Vagina (tissue), 2 donors: ENCODE measurements at regions not wholly inside any gene's neighbourhood (a gene's known extent, or its start where the extent isn't known, plus 50 kb on each side); places are given as distances from the start of the nearest gene placed in this dataset.

Experiments used
- DNase-seq, 2 donors: peaks; one replicate each; pipeline ENCODE4 v3.0.0-alpha.2; 2017; ENCODE audit errors: extremely low spot score in 2 of 2
- H3K27ac ChIP-seq: fragments of 200-600 bp; sonication (generic); one replicate; pipeline ENCODE4 v1.5.1; 2019
- H3K27me3 ChIP-seq: fragments of 200-600 bp; sonication (generic); one replicate; pipeline ENCODE4 v1.5.1; 2019
- H3K36me3 ChIP-seq, 2 donors: fragments of 200-600 bp; sonication (generic); one replicate each; pipeline ENCODE4 v1.5.1; 2017 to 2019
- H3K4me1 ChIP-seq: fragments of 200-600 bp; sonication (generic); one replicate; pipeline ENCODE4 v1.5.1; 2019
- H3K4me3 ChIP-seq, 2 donors: fragments of 200-600 bp; sonication (generic); 1 replicate in 1 of 2; 2 replicates in 1 of 2; pipeline ENCODE4 v1.5.1; 2016 to 2019
- H3K9me3 ChIP-seq: fragments of 200-600 bp; sonication (generic); one replicate; pipeline ENCODE4 v1.5.1; 2019
- POLR2A ChIP-seq, 2 donors: fragments of 450-650 bp; IDR thresholded peaks; one replicate each; pipeline ENCODE4 v1.6.1; 2017; ENCODE audit warnings: antibody characterized with exemption in 2 of 2, mild to moderate bottlenecking in 2 of 2, moderate library complexity in 2 of 2
- POLR2AphosphoS5 ChIP-seq, 2 donors: sonication (generic); formaldehyde crosslinking; IDR thresholded peaks; one replicate each; pipeline ENCODE4 v1.9.0; 2017; ENCODE audit warnings: antibody characterized with exemption in 2 of 2, mild to moderate bottlenecking in 2 of 2, low read depth in 1 of 2; ENCODE audit not compliant: insufficient read depth in 1 of 2
- intact Hi-C: fragments of 100-400 bp; cut with DNase I; formaldehyde crosslinking; loops from one replicate; pipeline ENCODE4 v1.15.1; 2023
- TF ChIP-seq, protein P1 (sequence below), 3 experiments: fragments of 450-650 bp in 2 of 3; fragments of 200-600 bp in 1 of 3; sonication (generic) in 1 of 3; IDR thresholded peaks; one replicate each; pipeline ENCODE4 v1.5.1; 2017 to 2019; ENCODE audit warnings: antibody characterized with exemption in 3 of 3, mild to moderate bottlenecking in 2 of 3, moderate library complexity in 2 of 3

GRCh38 chr3:106635271-106635670 is 742.0 kb upstream of the CCDC54 start:
- intact Hi-C loops: no loop called here
- Histone ChIP-seq H3K9me3 (no peaks in the 10 kb centered on the region), H3K27me3 (no peaks in the 10 kb centered on the region), H3K36me3 (no peaks in the 10 kb centered on the region), H3K27ac (no peak overlapping the region), H3K4me1 (no peaks in the 10 kb centered on the region), H3K4me3 (no peak overlapping the region)
- no peak for TF ChIP-seq POLR2AphosphoS5 (IDR thresholded peaks at IDR 0.05; ENCODE audit: insufficient read depth in 1 of 2, low read depth in 1 of 2)
- TF ChIP-seq, protein P1, sequence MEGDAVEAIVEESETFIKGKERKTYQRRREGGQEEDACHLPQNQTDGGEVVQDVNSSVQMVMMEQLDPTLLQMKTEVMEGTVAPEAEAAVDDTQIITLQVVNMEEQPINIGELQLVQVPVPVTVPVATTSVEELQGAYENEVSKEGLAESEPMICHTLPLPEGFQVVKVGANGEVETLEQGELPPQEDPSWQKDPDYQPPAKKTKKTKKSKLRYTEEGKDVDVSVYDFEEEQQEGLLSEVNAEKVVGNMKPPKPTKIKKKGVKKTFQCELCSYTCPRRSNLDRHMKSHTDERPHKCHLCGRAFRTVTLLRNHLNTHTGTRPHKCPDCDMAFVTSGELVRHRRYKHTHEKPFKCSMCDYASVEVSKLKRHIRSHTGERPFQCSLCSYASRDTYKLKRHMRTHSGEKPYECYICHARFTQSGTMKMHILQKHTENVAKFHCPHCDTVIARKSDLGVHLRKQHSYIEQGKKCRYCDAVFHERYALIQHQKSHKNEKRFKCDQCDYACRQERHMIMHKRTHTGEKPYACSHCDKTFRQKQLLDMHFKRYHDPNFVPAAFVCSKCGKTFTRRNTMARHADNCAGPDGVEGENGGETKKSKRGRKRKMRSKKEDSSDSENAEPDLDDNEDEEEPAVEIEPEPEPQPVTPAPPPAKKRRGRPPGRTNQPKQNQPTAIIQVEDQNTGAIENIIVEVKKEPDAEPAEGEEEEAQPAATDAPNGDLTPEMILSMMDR (IDR thresholded peaks at IDR 0.05): no peak
- TF ChIP-seq POLR2A (IDR thresholded peaks at IDR 0.05): no peak
- DNase-seq: no peak

DNA sequence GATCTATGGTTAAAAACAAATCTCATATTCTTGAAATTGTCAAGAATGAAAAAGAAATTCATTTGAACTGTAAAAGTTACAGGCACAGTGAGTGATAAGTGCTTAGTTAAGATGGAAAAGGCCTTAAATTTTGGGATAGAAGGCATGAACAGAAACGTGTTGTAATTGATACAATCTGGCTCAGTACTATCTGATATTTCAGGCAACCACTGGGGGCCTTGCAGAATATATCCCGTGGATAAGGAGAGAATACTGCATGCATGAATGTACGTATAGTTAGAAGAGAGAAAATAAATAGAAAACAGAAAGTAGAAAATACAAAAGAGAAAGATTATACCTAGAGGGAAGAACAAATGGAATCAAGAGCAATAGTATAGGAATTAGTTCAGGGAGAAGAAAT is 741.4 kb upstream of the CCDC54 start:
- Histone ChIP-seq H3K4me3 (no peak overlapping the region), H3K27me3 (no peaks in the 10 kb centered on the region), H3K27ac (no peak overlapping the region), H3K9me3 (no peaks in the 10 kb centered on the region), H3K36me3 (no peaks in the 10 kb centered on the region), H3K4me1 (no peaks in the 10 kb centered on the region)
- TF ChIP-seq POLR2A (IDR thresholded peaks at IDR 0.05): no peak
- TF ChIP-seq POLR2AphosphoS5 (IDR thresholded peaks at IDR 0.05; ENCODE audit: insufficient read depth in 1 of 2, low read depth in 1 of 2): no peak
- TF ChIP-seq, protein P1 (IDR thresholded peaks at IDR 0.05): no peak
- DNase-seq: no peak
- intact Hi-C loops: no loop called here

DNA sequence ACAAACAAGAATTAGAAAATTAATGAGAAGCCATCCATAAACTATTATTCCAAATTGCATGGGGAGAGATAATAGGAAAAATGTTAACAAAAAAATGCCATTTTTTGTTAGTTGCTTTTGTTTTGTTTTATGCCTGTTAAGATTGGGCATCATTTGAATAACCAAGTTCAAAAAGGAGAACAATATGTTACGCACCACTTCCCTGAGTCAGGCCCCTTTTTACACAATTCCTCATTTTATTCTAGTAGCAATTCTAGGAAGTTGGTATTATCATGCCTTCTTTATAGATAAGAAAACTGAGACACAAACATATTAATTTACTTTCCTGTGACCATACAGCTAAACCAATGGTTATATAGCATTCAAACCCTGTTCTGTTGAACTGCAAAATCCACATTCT is 736.9 kb upstream of the CCDC54 start:
- no peaks in the 10 kb centered on the region for H3K36me3 ChIP-seq
- DNase-seq: no peak
- H3K27ac ChIP-seq: no peak overlapping the region
- intact Hi-C loops: no loop called here
- no peaks in the 10 kb centered on the region for H3K9me3 ChIP-seq
- H3K4me3 ChIP-seq: no peak overlapping the region
- no peak for TF ChIP-seq POLR2AphosphoS5 (IDR thresholded peaks at IDR 0.05; ENCODE audit: insufficient read depth in 1 of 2, low read depth in 1 of 2)
- H3K4me1 ChIP-seq: no peaks in the 10 kb centered on the region
- H3K27me3 ChIP-seq: no peaks in the 10 kb centered on the region

DNA sequence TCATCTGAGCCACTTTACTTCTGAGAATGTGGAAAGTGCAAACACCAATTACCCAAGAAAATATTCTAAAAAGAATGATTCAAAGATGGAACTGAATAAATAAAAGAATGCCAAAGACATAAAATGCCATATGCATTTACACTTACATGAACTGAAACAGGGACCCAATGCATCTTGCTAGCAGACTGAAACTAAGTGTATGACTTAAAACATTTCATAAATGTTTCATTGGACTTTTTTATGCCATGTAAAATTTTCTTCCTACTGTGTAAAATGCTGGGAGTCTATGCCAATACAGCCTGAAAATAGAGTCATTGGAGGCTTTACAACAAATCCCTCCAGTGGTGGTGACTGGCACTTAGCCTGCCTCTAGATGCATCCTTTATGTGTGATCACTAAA is 735.1 kb upstream of the CCDC54 start:
- H3K36me3 ChIP-seq: no peaks in the 10 kb centered on the region
- no peaks in the 10 kb centered on the region for H3K27me3 ChIP-seq
- no peak overlapping the region for H3K4me3 ChIP-seq
- no peaks in the 10 kb centered on the region for H3K9me3 ChIP-seq
- H3K27ac ChIP-seq: no peak overlapping the region
- intact Hi-C loops: no loop called here
- TF ChIP-seq POLR2AphosphoS5 (IDR thresholded peaks at IDR 0.05; ENCODE audit: insufficient read depth in 1 of 2, low read depth in 1 of 2): no peak
- TF ChIP-seq POLR2A (IDR thresholded peaks at IDR 0.05): no peak
- TF ChIP-seq, protein P1 (IDR thresholded peaks at IDR 0.05): no peak
- H3K4me1 ChIP-seq: no peaks in the 10 kb centered on the region
- no peak for DNase-seq

GRCh38 chr3:106643684-106644161 is 733.5 kb upstream of the CCDC54 start:
- Histone ChIP-seq H3K9me3 (no peaks in the 10 kb centered on the region), H3K27ac (no peak overlapping the region), H3K4me3 (no peak overlapping the region), H3K27me3 (no peaks in the 10 kb centered on the region), H3K4me1 (no peaks in the 10 kb centered on the region), H3K36me3 (no peaks in the 10 kb centered on the region)
- TF ChIP-seq POLR2A (IDR thresholded peaks at IDR 0.05): no peak
- TF ChIP-seq, protein P1 (IDR thresholded peaks at IDR 0.05): no peak
- no peak for TF ChIP-seq POLR2AphosphoS5 (IDR thresholded peaks at IDR 0.05; ENCODE audit: insufficient read depth in 1 of 2, low read depth in 1 of 2)
- no peak for DNase-seq
- intact Hi-C loops: no loop called here
